CD4-positive, CD25-positive, alpha-beta regulatory T cell (primary cell): ENCODE measurements at regions not wholly inside any gene's neighbourhood (a gene's known extent, or its start where the extent isn't known, plus 50 kb on each side); places are given as distances from the start of the nearest gene placed in this dataset.
"Not testable (repeated sequence)": the region's sequence is repeated elsewhere in the genome, so short reads cannot be mapped to it uniquely, and the experiment has no call there.

Experiments used
- ATAC-seq, 2 donors: fragments of 150-1000 bp; cut with Tn5 transposase; one replicate each; pipeline ENCODE4 v1.10.0; 2021; ENCODE audit warnings: low read depth in 2 of 2, moderate number of reproducible peaks in 2 of 2, moderate library complexity in 1 of 2
- DNase-seq, 3 donors: peaks; one replicate each; pipeline versions ENCODE4 v3.0.0 to v3.0.0-alpha.2; 2012 to 2022; ENCODE audit warnings: mixed read lengths in 1 of 3
- H3K27ac ChIP-seq: one replicate; pipeline ENCODE4 v1.7.0; 2013; ENCODE audit warnings: mild to moderate bottlenecking, low read length; ENCODE audit not compliant: insufficient read depth, poor library complexity, severe bottlenecking
- H3K27me3 ChIP-seq: one replicate; pipeline ENCODE4 v1.7.0; 2013; ENCODE audit warnings: low read length; ENCODE audit not compliant: control insufficient read depth, insufficient read depth
- H3K36me3 ChIP-seq: one replicate; pipeline ENCODE4 v1.7.0; 2013; ENCODE audit warnings: mild to moderate bottlenecking, low read length, moderate library complexity; ENCODE audit not compliant: control insufficient read depth, insufficient read depth
- H3K4me1 ChIP-seq: 2 replicates; pipeline ENCODE4 v1.7.0; 2013; ENCODE audit warnings: mild to moderate bottlenecking, low read length; ENCODE audit not compliant: insufficient read depth, control insufficient read depth, poor library complexity, severe bottlenecking
- H3K4me3 ChIP-seq: one replicate; pipeline ENCODE4 v1.7.0; 2013; ENCODE audit warnings: low read depth, mild to moderate bottlenecking, low read length, moderate library complexity
- H3K9me3 ChIP-seq, 2 experiments: 1 replicate in 1 of 2; 2 replicates in 1 of 2; pipeline ENCODE4 v1.7.0; 2013; ENCODE audit warnings: low read length in 2 of 2, mild to moderate bottlenecking in 1 of 2, moderate library complexity in 1 of 2; ENCODE audit not compliant: control insufficient read depth in 2 of 2
- H3K27ac Mint-ChIP-seq, 3 donors: one replicate each; pipeline ENCODE4 v1.8.0; 2020 to 2022; ENCODE audit warnings: mild to moderate bottlenecking in 3 of 3, mixed read lengths in 3 of 3, moderate library complexity in 2 of 3
- H3K27me3 Mint-ChIP-seq: one replicate; pipeline ENCODE4 v1.8.0; 2022; ENCODE audit warnings: mild to moderate bottlenecking, mixed read lengths
- H3K36me3 Mint-ChIP-seq: one replicate; pipeline ENCODE4 v1.8.0; 2020; ENCODE audit warnings: mixed read lengths
- H3K4me1 Mint-ChIP-seq, 4 donors: one replicate each; pipeline ENCODE4 v1.8.0; 2020 to 2022; ENCODE audit warnings: mixed read lengths in 4 of 4, mild to moderate bottlenecking in 1 of 4
- H3K4me3 Mint-ChIP-seq, 4 donors: one replicate each; pipeline ENCODE4 v1.8.0; 2020 to 2022; ENCODE audit warnings: mild to moderate bottlenecking in 4 of 4, mixed read lengths in 4 of 4, moderate library complexity in 3 of 4
- H3K9me3 Mint-ChIP-seq, 7 donors: one replicate each; pipeline ENCODE4 v1.8.0; 2020 to 2022; ENCODE audit warnings: mixed read lengths in 7 of 7, mild to moderate bottlenecking in 3 of 7, moderate library complexity in 2 of 7

- DNase-seq (no peak), ATAC-seq (no peak)
- Mint-ChIP-seq H3K9me3 (peaks cover 0 to 2% (median 0%) of the 10 kb centered on the region in 7 donors), H3K27ac (no peak overlapping the region), H3K27me3 (peaks cover 12% of the 10 kb centered on the region), H3K36me3 (no peaks in the 10 kb centered on the region), H3K4me3 (no peak overlapping the region), H3K4me1 (no peaks in the 10 kb centered on the region)
- H3K27ac ChIP-seq = no peak overlapping the region
- no peaks in the 10 kb centered on the region for H3K36me3 ChIP-seq
- no peaks in the 10 kb centered on the region for H3K27me3 ChIP-seq
- H3K4me3 ChIP-seq = no peak overlapping the region
- H3K9me3 ChIP-seq = no peaks in the 10 kb centered on the region
- no peaks in the 10 kb centered on the region for H3K4me1 ChIP-seq
These were observed 62.0 kb downstream of the SKIDA1 start for GRCh38 chr10:21463436-21463835.

GRCh38 chr10:21458126-21458871 is 67.2 kb downstream of the SKIDA1 start:
- Mint-ChIP-seq H3K27ac (no peak overlapping the region), H3K36me3 (no peaks in the 10 kb centered on the region), H3K27me3 (peaks cover 14% of the 10 kb centered on the region), H3K4me3 (no peak overlapping the region), H3K9me3 (peaks cover 0 to 3% (median 0%) of the 10 kb centered on the region in 7 donors), H3K4me1 (no peaks in the 10 kb centered on the region)
- Histone ChIP-seq H3K36me3 (no peaks in the 10 kb centered on the region), H3K4me3 (no peak overlapping the region), H3K4me1 (no peaks in the 10 kb centered on the region), H3K9me3 (no peaks in the 10 kb centered on the region), H3K27ac (no peak overlapping the region), H3K27me3 (no peaks in the 10 kb centered on the region)
- ATAC-seq (no peak), DNase-seq (no peak)

GRCh38 chr10:21456160-21456559 is 69.3 kb downstream of the SKIDA1 start:
- no peak overlapping the region for H3K27ac Mint-ChIP-seq
- no peak for ATAC-seq

GRCh38 chr10:21452203-21452602 is 73.3 kb downstream of the SKIDA1 start:
- Histone ChIP-seq H3K4me3 (no peak overlapping the region), H3K27ac (no peak overlapping the region), H3K9me3 (no peaks in the 10 kb centered on the region), H3K27me3 (no peaks in the 10 kb centered on the region), H3K36me3 (no peaks in the 10 kb centered on the region), H3K4me1 (no peaks in the 10 kb centered on the region)
- no peak overlapping the region for H3K4me3 Mint-ChIP-seq
- H3K4me1 Mint-ChIP-seq = peaks cover 0 to 4% (median 0%) of the 10 kb centered on the region in 4 donors
- H3K36me3 Mint-ChIP-seq = no peaks in the 10 kb centered on the region
- no peak for DNase-seq
- ATAC-seq = no peak
- H3K9me3 Mint-ChIP-seq = peaks cover 0 to 1% (median 0%) of the 10 kb centered on the region in 7 donors
- no peak overlapping the region for H3K27ac Mint-ChIP-seq
- H3K27me3 Mint-ChIP-seq = peaks cover 6% of the 10 kb centered on the region

More at GRCh38 chr10:21456160-21456559, 69.3 kb downstream of the SKIDA1 start:
- Histone ChIP-seq H3K4me1 (no peaks in the 10 kb centered on the region), H3K4me3 (no peak overlapping the region), H3K27ac (no peak overlapping the region), H3K27me3 (no peaks in the 10 kb centered on the region), H3K36me3 (no peaks in the 10 kb centered on the region), H3K9me3 (no peaks in the 10 kb centered on the region)
- no peak overlapping the region for H3K4me3 Mint-ChIP-seq
- no peaks in the 10 kb centered on the region for H3K4me1 Mint-ChIP-seq
- no peaks in the 10 kb centered on the region for H3K36me3 Mint-ChIP-seq
- peaks cover 11% of the 10 kb centered on the region for H3K27me3 Mint-ChIP-seq
- peaks cover 0 to 3% (median 0%) of the 10 kb centered on the region in 7 donors for H3K9me3 Mint-ChIP-seq
- no peak for DNase-seq

GRCh38 chr10:21449288-21449966 is 76.1 kb downstream of the SKIDA1 start:
- H3K36me3 ChIP-seq = no peaks in the 10 kb centered on the region
- no peak for DNase-seq
- peaks cover 12% of the 10 kb centered on the region for H3K27me3 Mint-ChIP-seq
- H3K4me3 ChIP-seq = no peak overlapping the region
- no peaks in the 10 kb centered on the region for H3K9me3 ChIP-seq
- H3K4me3 Mint-ChIP-seq = no peak overlapping the region
- no peaks in the 10 kb centered on the region for H3K36me3 Mint-ChIP-seq
- no peak for ATAC-seq
- no peaks in the 10 kb centered on the region for H3K27me3 ChIP-seq
- no peak overlapping the region for H3K27ac Mint-ChIP-seq
- no peaks in the 10 kb centered on the region for H3K4me1 ChIP-seq
- H3K4me1 Mint-ChIP-seq = peaks cover 0 to 4% (median 0%) of the 10 kb centered on the region in 4 donors
- no peak overlapping the region for H3K27ac ChIP-seq
- peaks cover 0 to 1% (median 0%) of the 10 kb centered on the region in 7 donors for H3K9me3 Mint-ChIP-seq

DNA sequence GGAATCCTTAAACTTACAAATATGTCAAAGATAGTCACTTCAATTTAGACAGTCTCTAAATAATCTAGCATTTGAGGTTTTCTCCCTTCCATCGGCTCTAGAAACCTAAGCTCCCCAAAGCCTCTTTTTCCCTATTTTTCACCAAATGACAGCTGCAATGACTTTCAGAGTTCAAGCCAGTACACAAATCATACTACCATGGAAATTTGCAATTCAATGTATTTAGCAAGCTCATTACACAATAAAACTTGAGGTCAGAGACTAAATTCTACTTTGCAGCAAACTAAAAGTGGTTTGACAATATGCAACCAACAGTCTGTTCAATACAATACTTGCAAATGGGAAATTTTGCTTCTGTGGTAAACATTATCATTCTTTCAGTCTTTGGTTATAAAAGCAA is 80.3 kb downstream of the SKIDA1 start:
- Histone ChIP-seq H3K27ac (no peak overlapping the region), H3K4me1 (no peaks in the 10 kb centered on the region), H3K36me3 (no peaks in the 10 kb centered on the region), H3K9me3 (no peaks in the 10 kb centered on the region), H3K4me3 (no peak overlapping the region), H3K27me3 (no peaks in the 10 kb centered on the region)
- no peak for ATAC-seq
- DNase-seq = no peak
- Mint-ChIP-seq H3K36me3 (no peaks in the 10 kb centered on the region), H3K4me3 (no peak overlapping the region), H3K4me1 (peaks cover 0 to 4% (median 0%) of the 10 kb centered on the region in 4 donors), H3K9me3 (peaks cover 0 to 1% (median 0%) of the 10 kb centered on the region in 7 donors), H3K27ac (no peak overlapping the region), H3K27me3 (peaks cover 5% of the 10 kb centered on the region)

DNA sequence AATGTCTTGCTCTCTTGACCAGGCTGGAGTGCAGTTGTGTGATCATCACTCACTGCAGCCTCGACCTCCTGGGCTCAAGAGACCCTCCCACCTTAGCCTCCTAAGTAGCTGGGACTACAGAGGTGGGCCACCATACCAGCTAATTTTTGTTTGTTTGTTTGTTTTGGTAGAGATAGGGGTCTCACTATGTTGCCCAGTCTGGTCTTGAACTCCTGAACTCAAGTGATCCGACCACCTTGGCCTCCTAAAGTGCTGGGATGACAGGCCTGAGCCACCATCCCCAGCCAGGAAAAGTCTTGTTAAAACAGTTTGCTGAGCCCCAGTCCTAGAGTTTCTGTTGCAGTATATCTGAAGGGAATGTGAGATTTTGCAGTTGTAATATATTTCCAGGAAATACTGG is 83.9 kb downstream of the SKIDA1 start:
- H3K36me3 Mint-ChIP-seq = no peaks in the 10 kb centered on the region

DNA sequence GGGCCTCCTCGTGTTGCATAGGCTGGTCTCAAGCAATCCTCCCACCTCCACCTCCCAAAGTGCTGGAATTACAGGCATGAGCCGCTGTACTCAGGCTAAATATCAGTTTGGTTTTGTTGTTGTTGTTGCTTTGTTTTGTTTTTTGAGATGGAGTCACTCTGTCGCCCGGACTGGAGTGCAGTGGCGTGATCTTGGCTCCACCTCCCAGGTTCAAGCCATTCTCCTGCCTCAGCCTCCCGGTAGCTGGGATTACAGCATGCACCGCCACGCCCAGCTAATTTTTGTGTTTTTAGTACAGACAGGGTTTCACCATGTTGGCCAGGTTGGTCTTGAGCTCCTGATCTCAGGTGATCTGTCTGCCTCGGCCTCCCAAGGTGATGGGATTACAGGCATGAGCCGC is 86.6 kb downstream of the SKIDA1 start:
- not testable (repeated sequence) for H3K36me3 ChIP-seq, H3K27me3 Mint-ChIP-seq, H3K27me3 ChIP-seq, H3K27ac Mint-ChIP-seq, H3K9me3 ChIP-seq, H3K27ac ChIP-seq, H3K4me3 Mint-ChIP-seq, H3K9me3 Mint-ChIP-seq, H3K4me3 ChIP-seq, H3K36me3 Mint-ChIP-seq, H3K4me1 ChIP-seq, DNase-seq, H3K4me1 Mint-ChIP-seq, ATAC-seq

More for the DNA sequence above, 83.9 kb downstream of the SKIDA1 start:
- no peaks in the 10 kb centered on the region for H3K9me3 Mint-ChIP-seq
- no peaks in the 10 kb centered on the region for H3K4me1 ChIP-seq
- ATAC-seq (no peak), DNase-seq (no peak)
- H3K4me3 Mint-ChIP-seq = no peak overlapping the region
- H3K27me3 Mint-ChIP-seq = peaks cover 6% of the 10 kb centered on the region
- H3K9me3 ChIP-seq = no peaks in the 10 kb centered on the region
- no peaks in the 10 kb centered on the region for H3K27me3 ChIP-seq
- H3K4me3 ChIP-seq = no peak overlapping the region
- H3K4me1 Mint-ChIP-seq = no peaks in the 10 kb centered on the region
- no peaks in the 10 kb centered on the region for H3K36me3 ChIP-seq
- H3K27ac Mint-ChIP-seq = no peak overlapping the region
- H3K27ac ChIP-seq = no peak overlapping the region
